ENCODE measurements at regions not wholly inside any gene's neighbourhood (a gene's known extent, or its start where the extent isn't known, plus 50 kb on each side); places are given as distances from the start of the nearest gene placed in this dataset.

- no peak overlapping the region for H2AFZ ChIP-seq (replicated peaks; ENCODE audit: low read length, poor library complexity)
- dilution Hi-C loops (cut with HindIII; ENCODE audit: low sequenced_read_pairs, unreplicated experiment): no loop called here
- H3K9ac ChIP-seq (ENCODE audit: low read depth, low read length): no peak overlapping the region
- TF ChIP-seq POLR2A (IDR thresholded peaks at IDR 0.05; ENCODE audit: low read depth, low read length): no peak
- TF ChIP-seq, protein P1, sequence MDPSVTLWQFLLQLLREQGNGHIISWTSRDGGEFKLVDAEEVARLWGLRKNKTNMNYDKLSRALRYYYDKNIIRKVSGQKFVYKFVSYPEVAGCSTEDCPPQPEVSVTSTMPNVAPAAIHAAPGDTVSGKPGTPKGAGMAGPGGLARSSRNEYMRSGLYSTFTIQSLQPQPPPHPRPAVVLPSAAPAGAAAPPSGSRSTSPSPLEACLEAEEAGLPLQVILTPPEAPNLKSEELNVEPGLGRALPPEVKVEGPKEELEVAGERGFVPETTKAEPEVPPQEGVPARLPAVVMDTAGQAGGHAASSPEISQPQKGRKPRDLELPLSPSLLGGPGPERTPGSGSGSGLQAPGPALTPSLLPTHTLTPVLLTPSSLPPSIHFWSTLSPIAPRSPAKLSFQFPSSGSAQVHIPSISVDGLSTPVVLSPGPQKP (IDR thresholded peaks at IDR 0.05; ENCODE audit: borderline replicate concordance, low read depth, low read length): no peak
- TF ChIP-seq MAFK (IDR thresholded peaks at IDR 0.05; ENCODE audit: low read depth, low read length): no peak
- TF ChIP-seq BHLHE40 (IDR thresholded peaks at IDR 0.05; ENCODE audit: low read depth, low read length): no peak
- TF ChIP-seq CTCF (conservative IDR thresholded peaks at IDR 0.05; ENCODE audit: low read depth, low read length): no peak
- TF ChIP-seq SMC3 (IDR thresholded peaks at IDR 0.05; ENCODE audit: low read depth, low read length): no peak
- no peak for TF ChIP-seq CHD1 (IDR thresholded peaks at IDR 0.05; ENCODE audit: low read depth, low read length)
- no peak overlapping the region for H4K5ac ChIP-seq (ENCODE audit: low read depth, low read length)
- no peaks in the 10 kb centered on the region for H4K20me1 ChIP-seq (ENCODE audit: insufficient read depth, low read length)
- H2BK20ac ChIP-seq (ENCODE audit: low read depth, low read length): no peak overlapping the region
- H3K23ac ChIP-seq (ENCODE audit: low read depth, low read length): no peak overlapping the region
- H3K4ac ChIP-seq (ENCODE audit: low read depth, low read length): no peak overlapping the region
- H4K8ac ChIP-seq (ENCODE audit: low read depth in 2 of 2, low read length in 2 of 2): no peak overlapping the region
- H2AK9ac ChIP-seq (replicated peaks; ENCODE audit: low read depth, low read length, poor library complexity): no peak overlapping the region
- WGBS, 2 experiments (ENCODE audit: extremely low coverage in 2 of 2, insufficient read length in 1 of 2): 18% methylated on average over 5 of the region's 19 CpGs; no CpG with 5 or more reads in 1 of the 2 experiments
- ATAC-seq (ENCODE audit: low read depth): no peak
- H3K27ac ChIP-seq (ENCODE audit: insufficient read depth, low read length): no peak overlapping the region
- CTCF ChIA-PET: no interaction called here
- H3K9me3 ChIP-seq (ENCODE audit: control insufficient read depth, insufficient read depth, low read length): peaks cover 53% of the 10 kb centered on the region
- no peak overlapping the region for H3K18ac ChIP-seq (ENCODE audit: low read depth, low read length)
- in situ Hi-C loops (cut with MboI; ENCODE audit: low sequenced_read_pairs): no loop called here
- no peak for DNase-seq
- intact Hi-C loops (cut with micrococcal nuclease): no loop called here
- H4K91ac ChIP-seq (ENCODE audit: insufficient read depth, low read depth, low read length): no peak overlapping the region
- no peaks in the 10 kb centered on the region for H3K4me1 ChIP-seq (ENCODE audit: control insufficient read depth, insufficient read depth, low read length)
- no peak overlapping the region for H3K4me3 ChIP-seq (ENCODE audit: insufficient read depth, low read depth, low read length)
- no peak overlapping the region for H2BK5ac ChIP-seq (ENCODE audit: low read depth, low read length, poor library complexity, severe bottlenecking)
- H3K27me3 ChIP-seq (ENCODE audit: control insufficient read depth, insufficient read depth, low read length): no peaks in the 10 kb centered on the region
- POLR2A ChIA-PET (ENCODE audit: unreplicated experiment): no interaction called here
- H3K79me1 ChIP-seq (ENCODE audit: low read depth in 1 of 2, low read length in 2 of 2): no peaks in the 10 kb centered on the region
- no peak overlapping the region for H3K56ac ChIP-seq (ENCODE audit: extremely low read depth, insufficient read depth, low read length)
- H2BK120ac ChIP-seq (ENCODE audit: low read depth, low read length): no peak overlapping the region
- H2BK15ac ChIP-seq (ENCODE audit: low read depth, low read length): no peak overlapping the region
- H3K36me3 ChIP-seq (ENCODE audit: control insufficient read depth, insufficient read depth, low read length): no peaks in the 10 kb centered on the region
- H2AK5ac ChIP-seq (ENCODE audit: low read depth, low read length): no peak overlapping the region
- no peak overlapping the region for H3K14ac ChIP-seq (replicated peaks; ENCODE audit: low read depth, low read length)
- no peaks in the 10 kb centered on the region for H3K9me1 ChIP-seq (ENCODE audit: insufficient read depth, low read length)
- no TSS peak for BruUV-seq (replicated peaks)
- H3K4me2 ChIP-seq (ENCODE audit: low read depth, low read length): no peak overlapping the region
Measured at GRCh38 chr1:4517186-4517954, 137.0 kb upstream of the AJAP1 start.
